ENCODE measurements at regions not wholly inside any gene's neighbourhood (a gene's known extent, or its start where the extent isn't known, plus 50 kb on each side); places are given as distances from the start of the nearest gene placed in this dataset.

- Mint-ChIP-seq H3K9me3 (peaks cover 0 to 1% of the 10 kb centered on the region in 2 donors), H3K27ac (no peak overlapping the region), H3K4me1 (ENCODE audit: low read depth in 2 of 2) (no peaks in the 10 kb centered on the region), H3K4me3 (no peak overlapping the region), H3K36me3 (ENCODE audit: insufficient read depth) (no peaks in the 10 kb centered on the region), H3K27me3 (peaks cover 22 to 41% of the 10 kb centered on the region in 2 donors)
- no peak for ATAC-seq (replicated peaks)
- no peak for DNase-seq
Measured at GRCh38 chr7:37534893-37535610, 86.4 kb upstream of the ELMO1 start.

GRCh38 chr7:37535841-37536240 is 87.2 kb upstream of the ELMO1 start:
- peaks cover 0 to 1% of the 10 kb centered on the region in 2 donors for H3K9me3 Mint-ChIP-seq

GRCh38 chr7:37536706-37537105 is 88.0 kb upstream of the ELMO1 start:
- H3K4me3 Mint-ChIP-seq = no peak overlapping the region
- DNase-seq (no peak), ATAC-seq (replicated peaks) (no peak)
- H3K9me3 Mint-ChIP-seq = peaks cover 0 to 1% of the 10 kb centered on the region in 2 donors
- H3K36me3 Mint-ChIP-seq (ENCODE audit: insufficient read depth) = no peaks in the 10 kb centered on the region
- no peak overlapping the region for H3K27ac Mint-ChIP-seq
- H3K27me3 Mint-ChIP-seq = peaks cover 16 to 34% of the 10 kb centered on the region in 2 donors
- no peaks in the 10 kb centered on the region for H3K4me1 Mint-ChIP-seq (ENCODE audit: low read depth in 2 of 2)

More at GRCh38 chr7:37535841-37536240, 87.2 kb upstream of the ELMO1 start:
- H3K4me1 Mint-ChIP-seq (ENCODE audit: low read depth in 2 of 2) = no peaks in the 10 kb centered on the region
- ATAC-seq (replicated peaks) = no peak
- H3K4me3 Mint-ChIP-seq = no peak overlapping the region
- no peaks in the 10 kb centered on the region for H3K36me3 Mint-ChIP-seq (ENCODE audit: insufficient read depth)
- no peak overlapping the region for H3K27ac Mint-ChIP-seq
- H3K27me3 Mint-ChIP-seq = peaks cover 22 to 41% of the 10 kb centered on the region in 2 donors
- no peak for DNase-seq

GRCh38 chr7:37537439-37537838 is 88.8 kb upstream of the ELMO1 start:
- Mint-ChIP-seq H3K27ac (no peak overlapping the region), H3K9me3 (peaks cover 0 to 1% of the 10 kb centered on the region in 2 donors)
- no peak for DNase-seq

GRCh38 chr7:37538945-37539344 is 90.3 kb upstream of the ELMO1 start:
- no peak overlapping the region for H3K4me3 Mint-ChIP-seq
- no peak overlapping the region for H3K27ac Mint-ChIP-seq
- H3K4me1 Mint-ChIP-seq (ENCODE audit: low read depth in 2 of 2) = no peaks in the 10 kb centered on the region
- H3K36me3 Mint-ChIP-seq (ENCODE audit: insufficient read depth) = no peaks in the 10 kb centered on the region
- no peaks in the 10 kb centered on the region for H3K9me3 Mint-ChIP-seq
- DNase-seq = no peak
- H3K27me3 Mint-ChIP-seq = peaks cover 10 to 15% of the 10 kb centered on the region in 2 donors
- ATAC-seq (replicated peaks) = no peak

More at GRCh38 chr7:37537439-37537838, 88.8 kb upstream of the ELMO1 start:
- no peak for ATAC-seq (replicated peaks)
- no peak overlapping the region for H3K4me3 Mint-ChIP-seq
- H3K36me3 Mint-ChIP-seq (ENCODE audit: insufficient read depth) = no peaks in the 10 kb centered on the region
- H3K27me3 Mint-ChIP-seq = peaks cover 11 to 28% of the 10 kb centered on the region in 2 donors
- H3K4me1 Mint-ChIP-seq (ENCODE audit: low read depth in 2 of 2) = no peaks in the 10 kb centered on the region

GRCh38 chr7:37540917-37541316 is 92.3 kb upstream of the ELMO1 start:
- Mint-ChIP-seq H3K4me1 (ENCODE audit: low read depth in 2 of 2) (no peaks in the 10 kb centered on the region), H3K27me3 (peaks cover 19 to 22% of the 10 kb centered on the region in 2 donors), H3K36me3 (ENCODE audit: insufficient read depth) (no peaks in the 10 kb centered on the region), H3K4me3 (no peak overlapping the region), H3K27ac (no peak overlapping the region), H3K9me3 (no peaks in the 10 kb centered on the region)
- DNase-seq (no peak), ATAC-seq (replicated peaks) (no peak)

- H3K9me3 Mint-ChIP-seq = no peaks in the 10 kb centered on the region
- no peak for DNase-seq
- ATAC-seq (replicated peaks) = no peak
- H3K4me1 Mint-ChIP-seq (ENCODE audit: low read depth in 2 of 2) = no peaks in the 10 kb centered on the region
- no peak overlapping the region for H3K27ac Mint-ChIP-seq
- H3K4me3 Mint-ChIP-seq = no peak overlapping the region
- H3K36me3 Mint-ChIP-seq (ENCODE audit: insufficient read depth) = no peaks in the 10 kb centered on the region
- H3K27me3 Mint-ChIP-seq = peaks cover 18 to 22% of the 10 kb centered on the region in 2 donors
Measured at GRCh38 chr7:37541810-37542443, 93.3 kb upstream of the ELMO1 start.

GRCh38 chr7:37545619-37546534 is 97.2 kb upstream of the ELMO1 start:
- no peak overlapping the region for H3K4me3 Mint-ChIP-seq
- H3K27ac Mint-ChIP-seq = no peak overlapping the region
- H3K27me3 Mint-ChIP-seq = peaks cover 33 to 46% of the 10 kb centered on the region in 2 donors
- H3K4me1 Mint-ChIP-seq (ENCODE audit: low read depth in 2 of 2) = no peaks in the 10 kb centered on the region
- H3K9me3 Mint-ChIP-seq = no peaks in the 10 kb centered on the region
- no peaks in the 10 kb centered on the region for H3K36me3 Mint-ChIP-seq (ENCODE audit: insufficient read depth)
- ATAC-seq (replicated peaks) (no peak), DNase-seq (no peak)

- H3K27ac Mint-ChIP-seq = no peak overlapping the region
- H3K36me3 Mint-ChIP-seq (ENCODE audit: insufficient read depth) = no peaks in the 10 kb centered on the region
- no peak for DNase-seq
Measured at GRCh38 chr7:37546677-37547076, 98.0 kb upstream of the ELMO1 start.

GRCh38 chr7:37549076-37549931 is 100.6 kb upstream of the ELMO1 start:
- Mint-ChIP-seq H3K27ac (no peak overlapping the region), H3K36me3 (ENCODE audit: insufficient read depth) (no peaks in the 10 kb centered on the region), H3K27me3 (peaks cover 33 to 76% of the 10 kb centered on the region in 2 donors), H3K4me3 (no peak overlapping the region), H3K4me1 (ENCODE audit: low read depth in 2 of 2) (no peaks in the 10 kb centered on the region), H3K9me3 (no peaks in the 10 kb centered on the region)
- DNase-seq (no peak), ATAC-seq (replicated peaks) (no peak)

More at GRCh38 chr7:37546677-37547076, 98.0 kb upstream of the ELMO1 start:
- Mint-ChIP-seq H3K4me3 (no peak overlapping the region), H3K4me1 (ENCODE audit: low read depth in 2 of 2) (no peaks in the 10 kb centered on the region), H3K9me3 (no peaks in the 10 kb centered on the region), H3K27me3 (peaks cover 36 to 54% of the 10 kb centered on the region in 2 donors)
- no peak for ATAC-seq (replicated peaks)

GRCh38 chr7:37550426-37550825 is 101.8 kb upstream of the ELMO1 start:
- no peak overlapping the region for H3K4me3 Mint-ChIP-seq
- ATAC-seq (replicated peaks) (no peak), DNase-seq (no peak)
- H3K27me3 Mint-ChIP-seq = peaks cover 30 to 75% of the 10 kb centered on the region in 2 donors
- no peaks in the 10 kb centered on the region for H3K9me3 Mint-ChIP-seq
- H3K4me1 Mint-ChIP-seq (ENCODE audit: low read depth in 2 of 2) = no peaks in the 10 kb centered on the region
- H3K27ac Mint-ChIP-seq = no peak overlapping the region
- H3K36me3 Mint-ChIP-seq (ENCODE audit: insufficient read depth) = no peaks in the 10 kb centered on the region

- no peaks in the 10 kb centered on the region for H3K36me3 Mint-ChIP-seq (ENCODE audit: insufficient read depth)
- ATAC-seq (replicated peaks) (no peak), DNase-seq (no peak)
- peaks cover 25 to 71% of the 10 kb centered on the region in 2 donors for H3K27me3 Mint-ChIP-seq
- H3K27ac Mint-ChIP-seq = no peak overlapping the region
- no peaks in the 10 kb centered on the region for H3K4me1 Mint-ChIP-seq (ENCODE audit: low read depth in 2 of 2)
- H3K9me3 Mint-ChIP-seq = no peaks in the 10 kb centered on the region
- no peak overlapping the region for H3K4me3 Mint-ChIP-seq
Measured at GRCh38 chr7:37550872-37551271, 102.2 kb upstream of the ELMO1 start.

- no peak for DNase-seq
- no peak overlapping the region for H3K27ac Mint-ChIP-seq
- no peaks in the 10 kb centered on the region for H3K4me1 Mint-ChIP-seq (ENCODE audit: low read depth in 2 of 2)
- no peaks in the 10 kb centered on the region for H3K9me3 Mint-ChIP-seq
- ATAC-seq (replicated peaks) = no peak
- H3K27me3 Mint-ChIP-seq = peaks cover 24 to 66% of the 10 kb centered on the region in 2 donors
- no peak overlapping the region for H3K4me3 Mint-ChIP-seq
- H3K36me3 Mint-ChIP-seq (ENCODE audit: insufficient read depth) = no peaks in the 10 kb centered on the region
Measured at GRCh38 chr7:37552030-37552429, 103.4 kb upstream of the ELMO1 start.

All from effector memory CD8-positive, alpha-beta T cell (primary cell).